GM12874 (cell line): ENCODE measurements at regions not wholly inside any gene's neighbourhood (a gene's known extent, or its start where the extent isn't known, plus 50 kb on each side); places are given as distances from the start of the nearest gene placed in this dataset.

Experiments
- TF ChIP-seq, protein P1 (sequence below): IDR thresholded peaks from 2 replicates; pipeline ENCODE4 v1.5.1; 2011; ENCODE audit warnings: low read depth, mild to moderate bottlenecking, control low read depth, low read length, moderate library complexity; ENCODE audit not compliant: insufficient read depth

DNA sequence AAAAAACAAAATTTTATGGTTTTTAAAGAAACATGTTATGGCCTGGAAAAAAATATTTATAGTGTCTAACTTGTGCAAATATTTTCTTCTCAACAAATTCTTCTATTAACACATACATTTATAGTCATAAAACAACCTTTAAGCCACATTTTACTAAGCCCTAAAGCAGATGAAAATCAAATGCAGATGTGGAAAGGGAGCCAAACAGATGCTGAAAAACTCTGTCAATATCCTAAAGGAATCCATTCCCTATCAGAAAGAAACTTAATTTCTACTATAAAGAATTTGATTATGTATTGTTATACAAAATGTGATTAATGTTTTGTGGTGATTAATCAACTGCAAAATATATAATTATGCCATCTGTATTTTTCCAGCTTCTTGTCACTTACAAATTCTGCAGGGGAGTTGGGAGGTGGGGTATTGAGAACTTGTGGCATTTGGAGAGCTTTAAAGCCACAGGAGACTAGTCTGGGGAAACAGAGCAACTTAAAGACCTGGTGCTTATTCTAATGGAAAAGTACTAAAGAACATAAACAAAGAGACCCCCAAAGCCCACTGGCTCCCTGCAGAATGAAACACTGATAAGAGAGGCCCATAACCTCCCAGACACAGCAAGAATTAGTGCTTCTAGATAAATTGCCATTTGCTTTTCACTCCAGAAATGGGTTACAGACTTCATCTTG lies 1721.0 kb upstream of the PIK3C3 start:
- TF ChIP-seq, protein P1, sequence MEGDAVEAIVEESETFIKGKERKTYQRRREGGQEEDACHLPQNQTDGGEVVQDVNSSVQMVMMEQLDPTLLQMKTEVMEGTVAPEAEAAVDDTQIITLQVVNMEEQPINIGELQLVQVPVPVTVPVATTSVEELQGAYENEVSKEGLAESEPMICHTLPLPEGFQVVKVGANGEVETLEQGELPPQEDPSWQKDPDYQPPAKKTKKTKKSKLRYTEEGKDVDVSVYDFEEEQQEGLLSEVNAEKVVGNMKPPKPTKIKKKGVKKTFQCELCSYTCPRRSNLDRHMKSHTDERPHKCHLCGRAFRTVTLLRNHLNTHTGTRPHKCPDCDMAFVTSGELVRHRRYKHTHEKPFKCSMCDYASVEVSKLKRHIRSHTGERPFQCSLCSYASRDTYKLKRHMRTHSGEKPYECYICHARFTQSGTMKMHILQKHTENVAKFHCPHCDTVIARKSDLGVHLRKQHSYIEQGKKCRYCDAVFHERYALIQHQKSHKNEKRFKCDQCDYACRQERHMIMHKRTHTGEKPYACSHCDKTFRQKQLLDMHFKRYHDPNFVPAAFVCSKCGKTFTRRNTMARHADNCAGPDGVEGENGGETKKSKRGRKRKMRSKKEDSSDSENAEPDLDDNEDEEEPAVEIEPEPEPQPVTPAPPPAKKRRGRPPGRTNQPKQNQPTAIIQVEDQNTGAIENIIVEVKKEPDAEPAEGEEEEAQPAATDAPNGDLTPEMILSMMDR, result no peak

DNA sequence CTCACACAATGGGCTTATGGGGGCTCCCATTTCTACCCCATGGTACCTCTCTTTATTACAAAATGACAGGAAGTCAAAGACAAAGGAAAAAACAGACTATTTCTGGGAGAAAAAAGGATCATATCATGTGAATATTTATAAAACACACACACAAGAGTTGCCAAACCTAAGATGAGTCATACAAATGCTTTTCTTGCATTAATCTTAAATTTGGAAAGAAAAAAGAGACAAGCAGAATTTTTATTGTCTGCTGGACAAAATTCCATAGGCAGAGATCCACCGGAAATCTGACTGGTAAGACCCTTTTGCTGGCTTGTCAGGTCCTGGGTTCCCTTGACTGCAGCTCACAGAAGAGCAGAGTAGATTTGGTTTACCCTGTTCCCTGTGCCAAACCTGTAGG lies 1732.3 kb upstream of the PIK3C3 start:
- TF ChIP-seq, protein P1, result no peak

DNA sequence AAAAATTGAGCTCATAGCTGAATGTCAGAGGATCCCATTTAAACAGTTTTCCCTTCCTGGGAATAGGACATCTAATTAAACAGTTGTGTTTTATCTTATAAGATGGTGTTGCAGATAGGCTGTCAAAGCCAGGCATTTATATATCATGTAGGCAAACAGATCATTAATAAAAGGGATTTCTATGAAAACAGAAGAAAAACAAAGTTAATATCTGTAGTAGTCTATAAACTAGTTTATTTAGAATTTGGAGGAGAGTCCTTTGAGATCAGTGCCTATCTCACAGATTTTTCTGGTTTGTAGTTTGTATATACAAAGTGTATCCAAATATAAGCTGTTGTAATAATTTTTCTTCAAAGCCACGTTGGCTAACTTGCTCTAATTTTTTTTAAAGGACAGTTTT lies 1738.2 kb upstream of the PIK3C3 start:
- TF ChIP-seq, protein P1, result no peak

DNA sequence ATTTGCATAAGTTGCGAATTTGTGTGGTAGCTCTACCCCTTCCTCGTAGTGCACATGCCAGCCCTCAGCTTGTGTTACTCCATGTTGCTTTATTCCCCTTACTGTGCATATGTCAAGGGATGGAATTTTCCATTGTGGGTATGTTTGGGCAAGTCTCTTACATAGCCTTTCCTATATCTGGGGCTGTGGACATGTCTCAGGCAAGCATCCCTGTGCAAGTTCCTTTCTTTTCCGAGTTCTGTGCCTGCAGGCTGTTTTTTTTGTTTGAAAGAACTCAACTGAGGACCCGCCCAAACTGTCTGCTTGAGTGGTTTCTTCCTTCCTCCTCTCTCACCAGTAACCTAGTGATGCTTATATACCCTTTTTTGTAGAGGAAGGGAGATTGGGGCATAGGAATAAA lies 1739.1 kb upstream of the PIK3C3 start:
- TF ChIP-seq, protein P1, result no peak

DNA sequence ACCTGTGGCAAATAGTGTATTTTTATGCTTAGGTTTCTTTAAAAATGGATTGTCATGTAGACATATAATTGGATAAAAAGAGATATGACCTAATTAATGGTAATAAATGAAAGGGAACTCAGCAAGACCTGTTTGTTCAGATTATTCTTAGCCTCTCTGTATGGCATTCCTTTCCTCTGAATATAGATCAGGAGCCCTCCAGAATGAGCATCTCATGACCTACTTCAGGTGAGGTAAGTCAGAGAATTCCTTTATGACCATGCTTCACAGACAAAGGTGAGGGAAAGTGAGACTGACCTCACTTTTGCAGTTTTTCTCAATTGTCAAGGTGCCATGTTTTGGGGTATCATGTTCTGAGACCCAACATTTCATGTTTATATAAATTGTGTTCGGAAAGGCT lies 1744.3 kb upstream of the PIK3C3 start:
- TF ChIP-seq, protein P1, result no peak

DNA sequence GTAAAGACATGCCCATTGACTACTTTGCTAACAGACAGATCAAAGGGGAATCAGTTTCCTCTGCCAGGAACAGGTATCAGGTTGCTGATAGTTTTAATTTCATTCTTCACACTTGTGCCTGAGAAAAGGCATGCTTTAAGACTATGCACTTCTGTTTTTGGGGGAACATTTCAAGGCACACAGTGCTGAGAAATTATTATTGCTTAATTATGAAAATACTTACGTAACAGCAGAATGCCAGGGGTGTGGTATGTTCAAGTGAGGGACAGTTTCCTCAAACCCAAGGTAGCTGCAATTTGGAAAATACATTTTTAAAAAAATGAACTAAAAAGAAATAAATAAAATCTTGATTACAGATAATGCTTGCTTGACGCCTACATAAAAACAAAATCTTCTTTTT lies 1746.1 kb upstream of the PIK3C3 start:
- TF ChIP-seq, protein P1, result no peak

DNA sequence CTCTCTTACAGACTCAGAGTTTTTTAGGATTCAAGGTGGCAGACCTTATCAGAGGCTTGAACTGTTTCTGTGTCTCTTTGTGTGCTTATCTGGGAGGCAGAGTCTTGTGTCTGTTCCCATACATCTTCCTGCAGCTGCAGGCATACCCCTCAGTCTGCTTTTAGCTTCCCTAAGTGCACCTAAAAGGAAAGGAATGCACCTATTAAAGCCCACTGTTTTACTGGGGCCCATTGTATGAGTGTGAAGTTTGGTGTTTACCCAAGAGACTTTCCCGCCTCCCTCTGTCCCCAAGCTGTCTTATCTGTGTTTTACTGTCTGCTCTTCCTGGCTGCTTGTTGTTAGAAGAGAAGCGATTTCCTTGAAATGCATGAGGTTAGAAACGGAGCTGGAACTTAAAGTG lies 1757.3 kb upstream of the PIK3C3 start:
- TF ChIP-seq, protein P1, result no peak

DNA sequence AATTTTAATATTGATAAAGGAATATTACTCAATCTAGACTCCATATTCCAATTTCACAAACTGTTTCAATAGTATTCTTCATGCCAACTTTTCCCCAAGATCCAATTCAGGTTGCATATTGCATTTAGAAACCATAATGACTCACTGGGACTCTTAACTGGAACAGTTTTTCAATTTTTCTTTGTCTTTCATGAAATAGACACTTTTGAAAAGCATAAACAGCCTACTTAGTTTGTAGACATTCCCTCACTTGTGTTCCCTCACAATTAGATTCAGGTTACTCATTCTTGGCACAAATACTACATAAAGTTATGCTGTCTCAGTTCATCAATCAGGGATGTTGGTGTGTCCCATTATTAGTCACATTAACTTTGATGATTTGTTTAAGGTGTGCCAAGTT lies 1768.4 kb upstream of the PIK3C3 start:
- TF ChIP-seq, protein P1, result no peak
